ENCODE measurements at regions not wholly inside any gene's neighbourhood (a gene's known extent, or its start where the extent isn't known, plus 50 kb on each side); places are given as distances from the start of the nearest gene placed in this dataset.

DNA sequence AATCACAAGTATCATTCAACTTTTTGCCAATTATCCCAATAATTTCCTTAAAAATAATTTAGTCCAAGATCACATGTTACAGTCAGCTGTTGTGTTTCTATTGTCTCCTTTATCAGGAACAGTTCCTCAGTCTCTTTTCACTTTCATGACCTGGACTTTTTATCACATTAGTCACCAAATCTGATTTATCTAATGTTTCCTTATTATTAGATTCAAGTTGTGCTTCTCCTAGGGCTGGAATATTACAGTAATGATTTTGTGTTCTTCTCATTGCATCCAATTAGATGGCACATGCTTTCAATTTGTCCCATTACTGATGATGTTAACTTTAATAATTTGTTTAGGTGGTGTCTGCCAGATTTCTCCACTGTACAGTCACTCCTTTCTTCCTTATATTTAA lies 66.3 kb upstream of the DCBLD2 start:
- no peak for TF ChIP-seq POLR2A (IDR thresholded peaks at IDR 0.05)
- TF ChIP-seq, protein P1, sequence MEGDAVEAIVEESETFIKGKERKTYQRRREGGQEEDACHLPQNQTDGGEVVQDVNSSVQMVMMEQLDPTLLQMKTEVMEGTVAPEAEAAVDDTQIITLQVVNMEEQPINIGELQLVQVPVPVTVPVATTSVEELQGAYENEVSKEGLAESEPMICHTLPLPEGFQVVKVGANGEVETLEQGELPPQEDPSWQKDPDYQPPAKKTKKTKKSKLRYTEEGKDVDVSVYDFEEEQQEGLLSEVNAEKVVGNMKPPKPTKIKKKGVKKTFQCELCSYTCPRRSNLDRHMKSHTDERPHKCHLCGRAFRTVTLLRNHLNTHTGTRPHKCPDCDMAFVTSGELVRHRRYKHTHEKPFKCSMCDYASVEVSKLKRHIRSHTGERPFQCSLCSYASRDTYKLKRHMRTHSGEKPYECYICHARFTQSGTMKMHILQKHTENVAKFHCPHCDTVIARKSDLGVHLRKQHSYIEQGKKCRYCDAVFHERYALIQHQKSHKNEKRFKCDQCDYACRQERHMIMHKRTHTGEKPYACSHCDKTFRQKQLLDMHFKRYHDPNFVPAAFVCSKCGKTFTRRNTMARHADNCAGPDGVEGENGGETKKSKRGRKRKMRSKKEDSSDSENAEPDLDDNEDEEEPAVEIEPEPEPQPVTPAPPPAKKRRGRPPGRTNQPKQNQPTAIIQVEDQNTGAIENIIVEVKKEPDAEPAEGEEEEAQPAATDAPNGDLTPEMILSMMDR (IDR thresholded peaks at IDR 0.05) = no peak
